Body of pancreas (tissue), 4 donors: ENCODE measurements at regions not wholly inside any gene's neighbourhood (a gene's known extent, or its start where the extent isn't known, plus 50 kb on each side); places are given as distances from the start of the nearest gene placed in this dataset.
A peak's percentile ranks its signal among the peaks of the same experiment; 100 is the strongest.

Source experiments
- ATAC-seq: fragments of 150-250 bp; one replicate; pipeline ENCODE4 v1.9.1; 2016
- DNase-seq, 4 donors: peaks; one replicate each; pipeline ENCODE4 v3.0.0-alpha.2; 2019
- H3K27ac ChIP-seq, 4 donors: fragments of 200-600 bp; sonication (generic); 1 replicate in 3 of 4; 2 replicates in 1 of 4; pipeline versions ENCODE4 v1.5.1 to v1.6.1; 2016 to 2019; ENCODE audit warnings: mild to moderate bottlenecking in 1 of 4, mixed read lengths in 1 of 4, moderate library complexity in 1 of 4
- H3K27me3 ChIP-seq, 2 donors: fragments of 200-600 bp; sonication (generic); one replicate each; pipeline ENCODE4 v1.6.0; 2016; ENCODE audit warnings: mild to moderate bottlenecking in 1 of 2
- H3K36me3 ChIP-seq, 2 donors: fragments of 200-600 bp; sonication (generic); replicated peaks in 1 of 2; 2 replicates each; pipeline ENCODE4 v1.5.1; 2016; ENCODE audit warnings: low read depth in 2 of 2; ENCODE audit not compliant: insufficient read depth in 1 of 2
- H3K4me1 ChIP-seq: fragments of 200-600 bp; sonication (generic); one replicate; pipeline ENCODE4 v1.6.0; 2016
- H3K4me3 ChIP-seq, 2 donors: fragments of 200-600 bp; sonication (generic); 1 replicate in 1 of 2; 2 replicates in 1 of 2; pipeline ENCODE4 v1.5.1; 2016 to 2019
- H3K9me3 ChIP-seq, 3 donors: fragments of 200-600 bp; sonication (generic); 1 replicate in 2 of 3; 2 replicates in 1 of 3; pipeline ENCODE4 v1.5.1; 2016
- POLR2A ChIP-seq, 3 donors: fragments of 450-650 bp; IDR thresholded peaks; one replicate each; pipeline ENCODE4 v1.6.1; 2016; ENCODE audit warnings: antibody characterized with exemption in 3 of 3, mild to moderate bottlenecking in 2 of 3
- WGBS, 2 donors: methylation state at CpG; one replicate each; pipeline ENCODE4 v1.1.5; 2017; 5-methylcytosine and 5-hydroxymethylcytosine counted together
- intact Hi-C: fragments of 100-400 bp; cut with DNase I; formaldehyde crosslinking; loops from one replicate; pipeline ENCODE4 v1.15.1; 2023
- TF ChIP-seq, protein P1 (sequence below), 7 experiments: fragments of 450-650 bp in 4 of 7; fragments of 200-600 bp in 3 of 7; sonication (generic) in 3 of 7; IDR thresholded peaks; one replicate each; pipeline ENCODE4 v1.5.1; 2016 to 2019; ENCODE audit warnings: antibody characterized with exemption in 7 of 7

DNA sequence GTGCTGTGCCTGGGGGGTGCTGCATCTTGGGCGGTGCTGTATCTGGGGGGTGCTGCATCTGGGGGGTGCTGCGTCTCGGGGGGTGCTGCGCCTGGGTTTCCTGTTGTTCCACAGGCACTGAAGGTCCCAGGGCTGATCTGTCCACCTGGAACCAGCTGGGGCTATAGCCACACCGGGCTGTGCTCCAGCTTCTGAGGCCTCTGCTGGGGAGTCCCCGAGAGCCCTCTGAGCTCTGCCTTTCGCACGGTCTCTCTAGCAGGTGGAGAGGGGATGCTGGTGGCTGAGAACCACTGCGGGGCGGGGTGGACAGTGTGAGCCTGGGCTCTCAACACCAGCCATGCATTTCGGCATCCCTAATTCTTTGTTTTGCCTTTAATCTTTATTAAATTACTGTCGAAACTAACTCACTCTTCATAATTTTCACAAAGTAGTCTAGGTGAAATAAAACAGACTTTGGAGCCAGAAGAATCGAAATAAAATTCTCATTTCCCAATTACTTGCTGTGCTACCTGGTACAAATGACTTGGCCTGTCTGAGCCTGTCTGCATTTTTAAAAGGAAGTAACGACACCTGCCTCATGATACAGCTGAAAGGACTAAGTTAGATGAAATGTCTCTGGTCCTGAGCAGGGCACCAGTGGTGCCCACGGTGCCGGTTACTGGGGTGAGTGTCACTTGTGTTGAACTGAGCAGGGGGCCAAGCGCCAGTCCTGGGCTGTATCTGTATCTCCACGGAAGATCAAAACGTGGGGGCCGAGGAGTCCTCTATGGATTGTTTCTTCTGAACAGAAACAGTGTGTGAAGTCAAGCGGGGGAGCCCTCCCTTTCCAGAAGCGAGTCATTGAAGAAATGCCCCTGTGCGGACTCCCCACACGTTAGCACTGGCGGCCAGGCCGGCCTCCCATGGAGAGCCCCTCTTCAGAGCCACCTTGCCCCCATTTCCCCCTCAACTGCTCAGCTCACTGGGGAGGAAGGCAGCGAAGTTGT is 142.0 kb downstream of the ASB1 start:
- intact Hi-C loops: no loop called here
- DNase-seq (no peak), ATAC-seq (no peak)
- Histone ChIP-seq H3K27ac (no peak overlapping the region), H3K27me3 (no peaks in the 10 kb centered on the region), H3K9me3 (no peaks in the 10 kb centered on the region), H3K36me3 (no peaks in the 10 kb centered on the region), H3K4me3 (no peak overlapping the region), H3K4me1 (no peaks in the 10 kb centered on the region)
- no peak for TF ChIP-seq POLR2A (IDR thresholded peaks at IDR 0.05)
- TF ChIP-seq, protein P1, sequence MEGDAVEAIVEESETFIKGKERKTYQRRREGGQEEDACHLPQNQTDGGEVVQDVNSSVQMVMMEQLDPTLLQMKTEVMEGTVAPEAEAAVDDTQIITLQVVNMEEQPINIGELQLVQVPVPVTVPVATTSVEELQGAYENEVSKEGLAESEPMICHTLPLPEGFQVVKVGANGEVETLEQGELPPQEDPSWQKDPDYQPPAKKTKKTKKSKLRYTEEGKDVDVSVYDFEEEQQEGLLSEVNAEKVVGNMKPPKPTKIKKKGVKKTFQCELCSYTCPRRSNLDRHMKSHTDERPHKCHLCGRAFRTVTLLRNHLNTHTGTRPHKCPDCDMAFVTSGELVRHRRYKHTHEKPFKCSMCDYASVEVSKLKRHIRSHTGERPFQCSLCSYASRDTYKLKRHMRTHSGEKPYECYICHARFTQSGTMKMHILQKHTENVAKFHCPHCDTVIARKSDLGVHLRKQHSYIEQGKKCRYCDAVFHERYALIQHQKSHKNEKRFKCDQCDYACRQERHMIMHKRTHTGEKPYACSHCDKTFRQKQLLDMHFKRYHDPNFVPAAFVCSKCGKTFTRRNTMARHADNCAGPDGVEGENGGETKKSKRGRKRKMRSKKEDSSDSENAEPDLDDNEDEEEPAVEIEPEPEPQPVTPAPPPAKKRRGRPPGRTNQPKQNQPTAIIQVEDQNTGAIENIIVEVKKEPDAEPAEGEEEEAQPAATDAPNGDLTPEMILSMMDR (IDR thresholded peaks at IDR 0.05): no peak
- WGBS, 2 donors: 69 to 72% methylated on average over 18 to 26 of the region's 27 CpGs

DNA sequence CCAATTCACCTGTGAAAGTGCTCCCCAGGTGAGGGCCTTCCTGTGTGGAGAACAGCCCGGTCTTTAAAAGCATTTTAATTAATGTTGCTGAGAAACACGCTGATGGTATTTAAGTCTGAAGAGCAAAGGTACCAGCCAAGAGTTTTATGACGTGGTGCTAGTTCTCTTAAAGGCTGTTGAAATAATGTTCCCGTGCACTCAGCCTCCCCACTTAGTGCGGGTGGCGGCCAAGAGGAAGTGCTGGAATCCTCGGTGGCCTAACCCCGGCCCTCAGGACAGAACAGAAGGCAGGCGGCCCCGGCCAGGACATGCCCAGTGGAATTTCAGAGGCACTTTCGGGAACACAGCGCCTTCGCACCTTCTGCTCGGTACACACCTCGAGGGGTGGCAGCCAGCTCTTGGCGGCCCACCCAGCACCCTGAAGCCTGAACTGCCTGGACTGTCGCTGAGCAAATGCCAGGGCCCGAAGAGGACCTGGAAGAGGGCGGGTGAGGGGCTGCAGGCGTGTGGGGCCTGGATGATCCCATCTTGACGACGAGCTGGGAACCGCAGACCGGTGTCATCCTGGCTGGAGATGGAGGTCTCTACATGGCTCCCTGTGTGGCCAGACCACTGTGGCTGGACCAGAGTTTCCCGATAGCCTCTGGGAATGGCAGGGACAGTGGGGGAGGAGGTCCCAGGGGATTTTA is 142.9 kb downstream of the ASB1 start:
- DNase-seq (peak in 2 of 4 donors; percentile 9 to 25), ATAC-seq (no peak)
- Histone ChIP-seq H3K27me3 (no peaks in the 10 kb centered on the region), H3K4me3 (no peak overlapping the region), H3K27ac (no peak overlapping the region), H3K9me3 (no peaks in the 10 kb centered on the region), H3K4me1 (no peaks in the 10 kb centered on the region), H3K36me3 (no peaks in the 10 kb centered on the region)
- intact Hi-C loops: no loop called here
- TF ChIP-seq, protein P1 (IDR thresholded peaks at IDR 0.05): no peak
- TF ChIP-seq POLR2A (IDR thresholded peaks at IDR 0.05): no peak
- 60 to 71% methylated on average over 11 to 25 of the region's 25 CpGs for WGBS, 2 donors

DNA sequence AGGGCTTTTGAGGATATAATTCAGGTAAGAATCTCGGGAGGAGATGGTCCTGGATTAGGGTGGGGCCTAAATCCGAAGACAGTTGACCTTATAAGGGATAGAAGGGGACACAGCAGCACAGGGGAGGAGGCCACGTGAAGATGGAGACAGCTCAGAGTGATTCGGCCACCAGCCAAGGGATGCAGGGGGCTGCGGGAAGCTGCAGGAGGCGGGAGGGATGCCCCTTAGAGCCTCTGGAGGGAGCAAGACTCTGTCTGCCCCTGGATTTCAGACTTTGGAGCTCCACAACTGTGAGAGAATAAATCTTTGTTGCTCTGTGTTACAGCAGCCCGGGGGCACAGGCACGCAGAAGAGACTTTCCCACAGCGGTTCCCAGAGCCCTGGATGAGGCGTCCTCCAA is 143.7 kb downstream of the ASB1 start:
- no peaks in the 10 kb centered on the region for H3K36me3 ChIP-seq
- ATAC-seq (no peak), DNase-seq (no peak)
- no peaks in the 10 kb centered on the region for H3K4me1 ChIP-seq
- H3K27ac ChIP-seq: no peak overlapping the region
- intact Hi-C loops: no loop called here
- no peaks in the 10 kb centered on the region for H3K27me3 ChIP-seq
- 76 to 80% methylated on average over 10 of the region's 10 CpGs for WGBS, 2 donors
- no peak overlapping the region for H3K4me3 ChIP-seq
- TF ChIP-seq POLR2A (IDR thresholded peaks at IDR 0.05): no peak
- TF ChIP-seq, protein P1 (IDR thresholded peaks at IDR 0.05): no peak
- H3K9me3 ChIP-seq: no peaks in the 10 kb centered on the region

DNA sequence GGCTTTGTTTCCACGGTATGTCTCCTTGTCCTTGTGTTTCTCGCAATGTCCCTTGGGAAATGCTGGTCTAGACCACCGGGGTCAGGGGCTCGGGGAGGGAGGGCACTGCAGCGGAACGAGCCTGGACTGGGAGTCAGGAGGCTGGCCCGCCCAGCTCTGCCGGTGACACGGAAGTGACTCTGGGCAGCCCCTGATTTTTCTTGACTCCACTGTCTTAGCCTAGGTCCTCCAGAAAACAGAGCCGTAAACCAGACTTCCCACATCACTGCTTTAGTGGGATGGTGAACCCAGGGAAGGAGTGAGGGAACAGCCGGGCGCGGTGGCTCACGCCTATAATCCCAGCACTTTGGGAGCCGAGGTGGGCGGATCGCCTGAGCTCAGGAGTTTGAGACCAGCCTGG is 144.2 kb downstream of the ASB1 start:
- WGBS, 2 donors: 79 to 87% methylated on average over 8 to 17 of the region's 17 CpGs
- intact Hi-C loops: no loop called here

More for the DNA sequence above, 144.2 kb downstream of the ASB1 start:
- Histone ChIP-seq H3K4me3 (no peak overlapping the region), H3K27ac (no peak overlapping the region), H3K4me1 (no peaks in the 10 kb centered on the region), H3K27me3 (no peaks in the 10 kb centered on the region), H3K9me3 (no peaks in the 10 kb centered on the region), H3K36me3 (no peaks in the 10 kb centered on the region)
- no peak for TF ChIP-seq POLR2A (IDR thresholded peaks at IDR 0.05)
- TF ChIP-seq, protein P1 (IDR thresholded peaks at IDR 0.05): no peak
- ATAC-seq: no peak
- DNase-seq: no peak
